Heart right ventricle (tissue), 16 donors: ENCODE measurements at regions not wholly inside any gene's neighbourhood (a gene's known extent, or its start where the extent isn't known, plus 50 kb on each side); places are given as distances from the start of the nearest gene placed in this dataset.
A peak's percentile ranks its signal among the peaks of the same experiment; 100 is the strongest.

Experiments
- ATAC-seq, 8 donors: fragments of 200-7000 bp; cut with Tn5 transposase; one replicate each; pipeline ENCODE4 v1.9.1; 2020; ENCODE audit warnings: mild to moderate bottlenecking in 8 of 8, moderate library complexity in 8 of 8, moderate number of reproducible peaks in 1 of 8
- DNase-seq, 2 donors: peaks; one replicate each; pipeline ENCODE4 v3.0.0-alpha.2; 2020
- H3K27ac ChIP-seq, 10 donors: fragments of 200-600 bp; sonication (generic) in 2 of 10; one replicate each; pipeline versions ENCODE4 v1.5.0 to v1.8.0; 2020 to 2022; ENCODE audit warnings: mild to moderate bottlenecking in 3 of 10
- H3K27me3 ChIP-seq, 7 donors: fragments of 200-600 bp; one replicate each; pipeline ENCODE4 v1.8.0; 2021 to 2022; ENCODE audit warnings: mild to moderate bottlenecking in 2 of 7
- H3K36me3 ChIP-seq, 9 donors: fragments of 200-600 bp; sonication (generic) in 1 of 9; one replicate each; pipeline versions ENCODE4 v1.5.0 to v1.8.0; 2020 to 2022; ENCODE audit warnings: mild to moderate bottlenecking in 2 of 9
- H3K4me1 ChIP-seq, 9 donors: fragments of 200-600 bp; sonication (generic) in 1 of 9; one replicate each; pipeline versions ENCODE4 v1.5.0 to v1.8.0; 2020 to 2022; ENCODE audit warnings: mild to moderate bottlenecking in 4 of 9
- H3K4me3 ChIP-seq, 10 donors: fragments of 200-600 bp; sonication (generic) in 2 of 10; one replicate each; pipeline versions ENCODE4 v1.5.0 to v1.8.0; 2020 to 2022; ENCODE audit warnings: mild to moderate bottlenecking in 7 of 10, moderate library complexity in 2 of 10
- H3K9me3 ChIP-seq, 11 donors: fragments of 200-600 bp in 10 of 11; sonication (generic) in 2 of 11; one replicate each; pipeline versions ENCODE4 v1.5.0 to v1.8.0; 2013 to 2022; ENCODE audit warnings: mild to moderate bottlenecking in 2 of 11, control low read depth in 1 of 11, moderate library complexity in 1 of 11
- WGBS, 2 donors: extraction: QIAGEN DNeasy Blood & Tissue Kit; methylation state at CpG; one replicate each; pipeline ENCODE4 v1.1.7; 2013; ENCODE audit warnings: inconsistent platforms in 1 of 2; 5-methylcytosine and 5-hydroxymethylcytosine counted together
- intact Hi-C, 10 donors: fragments of 100-400 bp; cut with DNase I; formaldehyde crosslinking; loops; one replicate each; pipeline versions ENCODE4 v1.11.1 to v1.14.2; 2022
- TF ChIP-seq, protein P1 (sequence below), 9 donors: fragments of 200-600 bp; sonication (generic) in 2 of 9; IDR thresholded peaks; one replicate each; pipeline versions ENCODE4 v1.5.0 to v1.8.0; 2021 to 2022; ENCODE audit warnings: antibody characterized with exemption in 9 of 9, mild to moderate bottlenecking in 5 of 9, moderate library complexity in 1 of 9
- donor health status: Arrhythmogenic right ventricular cardiomyopathy.
- donor health status: ischemic (EF 13 %, LVEDD 7.1; RV severe dilation, severe dysfunction).
- donor health status: healthy with polysubstance abuse.
- donor health status: DM: no; HTN: yes; CAD: no.
- donor health status: DM: no; HTN: no; CAD: no.
- donor health status: ischemic (EF 25% LVEDD 6.9; RV normal size, moderate dysfunction).
- donor health status: ischemic (EF 25% LVEDD 5.7; RV mildly dilated, moderate dysfunction).
- donor health status: healthy.
- donor health status: DM: yes; HTN: yes; CAD: no.
- donor health status: Ischemic cardiomyopathy.
- donor health status: ischemic (EF 35%, LVEDD 5.7; RV mildly dilated, moderate dysfunction).
- donor health status: nonischemic (EF 11% LVEDD 7.7; RV severe dilation, severe dysfunction).
- donor health status: DM: yes; HTN: yes; CAD: no.
- donor health status: PGD.
- donor health status: ischemic (EF 29% LVEDD 5.4; RV normal size, mild dysfunction).
- donor health status: nonischemic (EF 23%, LVEDD 6.1; RV moderate dilation, normal function).

DNA sequence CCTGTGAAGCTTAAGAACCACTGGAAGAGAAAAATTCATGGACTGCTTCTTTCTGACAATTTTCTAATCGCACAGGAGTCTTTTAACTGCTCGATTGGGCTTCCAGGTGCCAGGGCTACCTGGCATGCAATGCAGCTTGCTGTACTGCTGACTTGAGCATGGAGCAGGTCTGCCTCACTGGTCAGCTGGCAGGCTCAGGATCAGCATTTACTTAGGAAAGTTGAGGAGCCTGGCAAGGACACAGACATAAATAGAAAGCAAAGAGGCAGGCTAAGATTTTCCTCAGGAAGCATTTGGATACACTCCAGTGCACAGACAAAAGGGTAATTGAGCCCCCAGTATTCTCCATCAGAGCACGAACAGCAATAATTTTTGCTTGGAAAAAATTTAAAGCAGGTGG, 163.5 kb downstream of the CSNK2A3 start:
- Histone ChIP-seq H3K36me3 (no peaks in the 10 kb centered on the region), H3K4me3 (no peak overlapping the region), H3K27ac (no peak overlapping the region), H3K27me3 (no peaks in the 10 kb centered on the region), H3K9me3 (peaks cover 0 to 27% (median 6%) of the 10 kb centered on the region in 11 donors), H3K4me1 (peaks cover 0 to 6% (median 0%) of the 10 kb centered on the region in 9 donors)
- ATAC-seq (no peak), DNase-seq (no peak)
- TF ChIP-seq, protein P1, sequence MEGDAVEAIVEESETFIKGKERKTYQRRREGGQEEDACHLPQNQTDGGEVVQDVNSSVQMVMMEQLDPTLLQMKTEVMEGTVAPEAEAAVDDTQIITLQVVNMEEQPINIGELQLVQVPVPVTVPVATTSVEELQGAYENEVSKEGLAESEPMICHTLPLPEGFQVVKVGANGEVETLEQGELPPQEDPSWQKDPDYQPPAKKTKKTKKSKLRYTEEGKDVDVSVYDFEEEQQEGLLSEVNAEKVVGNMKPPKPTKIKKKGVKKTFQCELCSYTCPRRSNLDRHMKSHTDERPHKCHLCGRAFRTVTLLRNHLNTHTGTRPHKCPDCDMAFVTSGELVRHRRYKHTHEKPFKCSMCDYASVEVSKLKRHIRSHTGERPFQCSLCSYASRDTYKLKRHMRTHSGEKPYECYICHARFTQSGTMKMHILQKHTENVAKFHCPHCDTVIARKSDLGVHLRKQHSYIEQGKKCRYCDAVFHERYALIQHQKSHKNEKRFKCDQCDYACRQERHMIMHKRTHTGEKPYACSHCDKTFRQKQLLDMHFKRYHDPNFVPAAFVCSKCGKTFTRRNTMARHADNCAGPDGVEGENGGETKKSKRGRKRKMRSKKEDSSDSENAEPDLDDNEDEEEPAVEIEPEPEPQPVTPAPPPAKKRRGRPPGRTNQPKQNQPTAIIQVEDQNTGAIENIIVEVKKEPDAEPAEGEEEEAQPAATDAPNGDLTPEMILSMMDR (IDR thresholded peaks at IDR 0.05), result no peak
- 55 to 65% methylated on average over 3 of the region's 3 CpGs for WGBS, 2 donors
- intact Hi-C loops, result no loop called here

DNA sequence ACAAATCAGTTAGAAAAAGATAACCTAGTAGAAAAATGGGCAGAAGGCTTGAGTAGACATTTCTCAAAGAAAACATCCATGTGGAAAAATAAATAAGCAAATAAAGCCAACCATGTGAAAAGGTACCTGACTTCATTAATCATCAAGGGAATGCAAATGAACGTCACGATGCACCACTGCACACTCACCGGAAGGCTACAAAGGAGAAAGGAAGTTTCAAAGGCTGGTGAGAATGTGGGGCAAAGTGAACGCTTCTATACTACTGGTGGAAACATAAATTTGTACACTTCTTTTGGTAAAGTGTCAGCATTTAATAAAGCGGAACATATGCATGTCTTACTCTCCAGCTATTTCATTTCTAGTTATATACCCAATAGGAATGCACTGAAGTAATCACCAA, 166.8 kb downstream of the CSNK2A3 start:
- ATAC-seq (no peak), DNase-seq (no peak)
- intact Hi-C loops, result no loop called here
- Histone ChIP-seq H3K4me3 (no peak overlapping the region), H3K36me3 (no peaks in the 10 kb centered on the region), H3K9me3 (peaks cover 0 to 16% (median 2%) of the 10 kb centered on the region in 11 donors), H3K27ac (no peak overlapping the region), H3K27me3 (peaks cover 0 to 3% (median 0%) of the 10 kb centered on the region in 7 donors), H3K4me1 (peaks cover 0 to 6% (median 0%) of the 10 kb centered on the region in 9 donors)
- TF ChIP-seq, protein P1 (IDR thresholded peaks at IDR 0.05), result no peak
- 92 to 94% methylated on average over 5 of the region's 5 CpGs for WGBS, 2 donors

DNA sequence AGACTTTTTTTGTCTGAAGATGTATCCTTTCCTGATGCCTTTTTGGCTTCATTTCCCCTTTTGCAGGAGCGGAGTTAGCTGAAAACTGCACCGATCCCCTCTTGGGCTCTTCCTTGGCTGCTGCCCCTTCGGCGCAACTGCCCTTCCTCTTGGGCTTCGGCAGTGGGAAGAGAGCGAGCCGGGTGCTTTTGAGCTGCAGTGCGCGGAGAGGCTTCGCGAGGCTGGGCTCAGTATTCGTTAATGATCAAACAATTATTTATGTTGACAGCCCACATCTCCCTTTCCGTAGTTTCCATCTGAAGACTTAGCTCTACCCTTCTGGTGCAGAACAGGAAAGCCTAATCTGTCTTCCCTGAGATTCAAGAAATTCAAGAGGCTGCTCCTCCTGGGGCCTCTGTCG, 170.8 kb downstream of the CSNK2A3 start:
- no peak for DNase-seq
- no peak overlapping the region for H3K4me3 ChIP-seq
- TF ChIP-seq, protein P1 (IDR thresholded peaks at IDR 0.05), result no peak
- 86 to 88% methylated on average over 14 of the region's 14 CpGs for WGBS, 2 donors
- H3K27me3 ChIP-seq, result peaks cover 0 to 3% (median 0%) of the 10 kb centered on the region in 7 donors
- H3K27ac ChIP-seq, result no peak overlapping the region
- intact Hi-C loops, result no loop called here
- no peaks in the 10 kb centered on the region for H3K9me3 ChIP-seq
- H3K4me1 ChIP-seq, result no peaks in the 10 kb centered on the region
- H3K36me3 ChIP-seq, result no peaks in the 10 kb centered on the region
- no peak for ATAC-seq

DNA sequence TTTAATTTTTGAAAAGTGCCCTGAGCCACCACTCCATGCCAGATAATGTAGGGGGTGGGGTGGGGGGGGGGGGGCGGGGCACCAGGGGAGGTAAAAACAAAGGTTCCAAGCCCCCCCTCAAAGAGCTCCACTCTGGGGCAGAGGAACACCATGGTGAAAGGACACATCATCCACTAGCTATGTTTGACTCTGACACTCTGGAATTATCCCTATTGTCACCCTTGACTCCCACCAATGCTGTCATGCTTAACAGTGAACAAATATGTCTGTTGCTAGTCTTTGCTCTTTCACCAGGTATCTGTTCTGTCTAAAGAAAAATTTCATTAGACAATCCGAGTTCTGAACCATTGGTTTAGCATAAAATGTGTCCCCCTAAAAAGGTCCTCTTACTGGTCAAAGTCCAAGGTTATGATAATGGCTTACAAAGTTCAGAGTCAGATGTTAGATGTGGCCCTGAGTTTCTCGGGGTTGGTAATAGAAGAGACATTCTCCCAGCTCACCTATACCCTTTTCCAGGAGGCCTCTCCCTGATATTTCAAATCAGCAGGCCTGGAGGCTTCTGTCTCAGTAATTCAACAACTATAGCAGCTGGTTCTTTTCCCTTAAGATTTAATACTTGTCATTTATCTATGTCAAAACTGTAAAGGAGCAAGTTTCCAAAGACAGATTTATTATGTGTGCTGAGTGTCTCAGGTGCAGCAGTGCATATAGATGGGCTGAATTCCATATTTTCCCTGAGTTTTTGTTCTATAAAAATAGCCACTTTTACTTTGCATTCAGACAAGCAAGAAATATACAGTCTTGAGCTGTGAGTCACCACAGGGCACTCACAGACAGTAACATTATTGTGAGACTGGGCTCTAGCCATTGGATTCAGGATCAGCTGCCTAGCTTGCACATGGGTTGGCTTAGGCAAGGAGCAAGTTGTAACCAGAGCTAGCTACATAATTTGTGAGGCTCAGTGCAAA, 174.1 kb downstream of the CSNK2A3 start:
- H3K4me3 ChIP-seq, result no peak overlapping the region
- no peaks in the 10 kb centered on the region for H3K9me3 ChIP-seq
- 85 to 87% methylated on average over 3 of the region's 3 CpGs for WGBS, 2 donors
- H3K27me3 ChIP-seq, result peaks cover 0 to 3% (median 0%) of the 10 kb centered on the region in 7 donors
- H3K27ac ChIP-seq, result no peak overlapping the region
- intact Hi-C loops, result no loop called here
- DNase-seq (no peak), ATAC-seq (peak in 2 of 8 donors; percentile 61 to 67)
- no peaks in the 10 kb centered on the region for H3K36me3 ChIP-seq
- TF ChIP-seq, protein P1 (IDR thresholded peaks at IDR 0.05), result no peak
- H3K4me1 ChIP-seq, result no peaks in the 10 kb centered on the region
